ENCODE measurements at regions not wholly inside any gene's neighbourhood (a gene's known extent, or its start where the extent isn't known, plus 50 kb on each side); places are given as distances from the start of the nearest gene placed in this dataset.

DNA sequence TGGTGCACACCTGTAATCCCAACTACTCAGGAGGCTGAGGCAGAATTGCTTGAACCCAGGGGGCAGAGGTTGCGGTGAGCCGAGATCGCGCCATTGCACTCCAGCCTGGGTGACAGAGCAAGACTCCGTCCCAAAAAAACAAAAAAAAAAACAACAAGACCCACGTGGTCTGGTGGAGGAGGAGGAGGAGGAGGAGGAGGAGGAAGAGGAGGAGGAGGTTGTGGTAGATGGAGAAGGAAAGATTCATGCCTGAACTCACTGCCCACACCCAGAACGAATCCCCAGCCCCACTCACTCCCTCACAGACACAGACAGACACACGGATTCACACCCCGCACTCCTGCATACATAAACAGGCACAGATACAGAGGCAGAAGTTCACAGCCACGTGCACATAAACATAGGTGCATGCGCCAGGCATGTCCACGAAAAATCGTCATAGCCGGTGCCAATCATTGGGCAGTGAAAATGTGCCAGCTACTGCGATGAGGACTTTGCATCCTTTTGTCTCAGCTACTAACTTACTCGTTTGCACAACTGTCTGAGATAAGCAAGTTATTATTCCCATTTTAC, 138.5 kb downstream of the WSCD1 start:
- 79 to 81% methylated on average over 15 to 16 of the region's 16 CpGs for WGBS, 2 donors
- TF ChIP-seq CTCF (IDR thresholded peaks at IDR 0.05): no peak
- H3K27me3 ChIP-seq: peaks cover 0 to 29% (median 4%) of the 10 kb centered on the region in 7 donors
- no peak overlapping the region for H3K4me3 ChIP-seq
- ATAC-seq (no peak), DNase-seq (no peak)
- H3K36me3 ChIP-seq: no peaks in the 10 kb centered on the region
- H3K9me3 ChIP-seq: no peaks in the 10 kb centered on the region
- H3K27ac ChIP-seq: no peak overlapping the region
- intact Hi-C loops (cut with DNase I): loop anchor here in 1 of 10 donors (10.0 kb wide), 1 partner anchor 64 kb away; no protein-coding TSS in a partner anchor
- no peaks in the 10 kb centered on the region for H3K4me1 ChIP-seq

DNA sequence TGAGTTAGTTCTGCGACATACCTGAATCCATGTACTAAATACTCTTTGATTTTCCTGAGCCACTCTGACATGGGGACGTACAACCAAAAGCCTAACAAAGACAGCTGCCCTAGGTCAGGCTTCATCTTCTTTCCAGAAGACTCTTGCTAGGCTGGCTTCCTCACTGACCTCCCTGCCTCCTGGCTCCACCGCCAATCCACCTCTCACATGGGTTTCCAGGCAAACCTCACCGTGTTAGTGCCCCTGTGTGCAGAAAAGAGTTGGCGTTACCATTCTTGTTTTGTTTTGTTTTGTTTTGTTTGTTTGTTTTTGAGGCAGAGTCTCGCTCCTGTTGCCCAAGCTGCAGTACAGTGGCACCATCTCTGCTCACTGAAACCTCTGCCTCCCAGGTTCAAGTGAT, 135.3 kb downstream of the WSCD1 start:
- H3K4me3 ChIP-seq: no peak overlapping the region
- WGBS, 2 donors: 82 to 88% methylated on average over 6 of the region's 6 CpGs
- TF ChIP-seq CTCF (IDR thresholded peaks at IDR 0.05): no peak
- intact Hi-C loops (cut with DNase I): loop anchor here in 1 of 10 donors (10.0 kb wide), 1 partner anchor 61 kb away; no protein-coding TSS in a partner anchor
- H3K36me3 ChIP-seq: no peaks in the 10 kb centered on the region
- peaks cover 0 to under 1% (median 0%) of the 10 kb centered on the region in 11 donors for H3K9me3 ChIP-seq
- peaks cover 0 to 27% (median 13%) of the 10 kb centered on the region in 7 donors for H3K27me3 ChIP-seq
- H3K27ac ChIP-seq: no peak overlapping the region
- DNase-seq (no peak), ATAC-seq (no peak)
- no peaks in the 10 kb centered on the region for H3K4me1 ChIP-seq

GRCh38 chr17:6205033-6205432, 134.9 kb downstream of the WSCD1 start:
- no peak for TF ChIP-seq CTCF (IDR thresholded peaks at IDR 0.05)
- intact Hi-C loops (cut with DNase I): loop anchor here in 1 of 10 donors (10.0 kb wide), 1 partner anchor 60 kb away; no protein-coding TSS in a partner anchor
- Histone ChIP-seq H3K4me1 (no peaks in the 10 kb centered on the region), H3K36me3 (no peaks in the 10 kb centered on the region), H3K27me3 (peaks cover 0 to 24% (median 13%) of the 10 kb centered on the region in 7 donors), H3K4me3 (no peak overlapping the region), H3K9me3 (peaks cover 0 to 4% (median 0%) of the 10 kb centered on the region in 11 donors), H3K27ac (no peak overlapping the region)
- ATAC-seq: no peak
- DNase-seq: no peak
- 59 to 61% methylated on average over 4 of the region's 4 CpGs for WGBS, 2 donors

- no peaks in the 10 kb centered on the region for H3K4me1 ChIP-seq
- H3K9me3 ChIP-seq: peaks cover 0 to 4% (median 0%) of the 10 kb centered on the region in 11 donors
- H3K27me3 ChIP-seq: peaks cover 0 to 21% (median 13%) of the 10 kb centered on the region in 7 donors
- DNase-seq: no peak
- 69 to 75% methylated on average over 10 of the region's 10 CpGs for WGBS, 2 donors
- no peak for TF ChIP-seq CTCF (IDR thresholded peaks at IDR 0.05)
- intact Hi-C loops (cut with DNase I): loop anchor here in 1 of 10 donors (10.0 kb wide), 1 partner anchor 59 kb away; no protein-coding TSS in a partner anchor
- H3K36me3 ChIP-seq: no peaks in the 10 kb centered on the region
- no peak overlapping the region for H3K4me3 ChIP-seq
- no peak overlapping the region for H3K27ac ChIP-seq
- no peak for ATAC-seq
These were observed 134.1 kb downstream of the WSCD1 start for GRCh38 chr17:6204203-6204722.

All from heart right ventricle (tissue), 16 donors.